RWPE1 (cell line): ENCODE measurements at regions not wholly inside any gene's neighbourhood (a gene's known extent, or its start where the extent isn't known, plus 50 kb on each side); places are given as distances from the start of the nearest gene placed in this dataset.

Experiments
- CTCF ChIA-PET: fragments of 350-600 bp; sonication (Branson Sonifier 250); formaldehyde crosslinking; extraction: SDS; loops from one replicate; lab custom pipeline; 2021; lab: Yijun Ruan, JAX
- POLR2A ChIA-PET: fragments of 400-600 bp; formaldehyde crosslinking; extraction: SDS; loops from one replicate; lab custom pipeline; 2020; ENCODE audit warnings: antibody characterized with exemption; ENCODE audit not compliant: low non-redundant PET; lab: Yijun Ruan, JAX
- DNase-seq: peaks from one replicate; pipeline ENCODE4 v3.0.0; 2012; ENCODE audit warnings: low spot score
- H3K27ac ChIP-seq: fragments of 450-650 bp; 2 replicates; pipeline ENCODE4 v1.5.1; 2017
- CTCF ChIP-seq: fragments of 450-650 bp; conservative IDR thresholded peaks from 2 replicates; pipeline ENCODE4 v1.5.1; 2017; ENCODE audit warnings: low read depth, mild to moderate bottlenecking

DNA sequence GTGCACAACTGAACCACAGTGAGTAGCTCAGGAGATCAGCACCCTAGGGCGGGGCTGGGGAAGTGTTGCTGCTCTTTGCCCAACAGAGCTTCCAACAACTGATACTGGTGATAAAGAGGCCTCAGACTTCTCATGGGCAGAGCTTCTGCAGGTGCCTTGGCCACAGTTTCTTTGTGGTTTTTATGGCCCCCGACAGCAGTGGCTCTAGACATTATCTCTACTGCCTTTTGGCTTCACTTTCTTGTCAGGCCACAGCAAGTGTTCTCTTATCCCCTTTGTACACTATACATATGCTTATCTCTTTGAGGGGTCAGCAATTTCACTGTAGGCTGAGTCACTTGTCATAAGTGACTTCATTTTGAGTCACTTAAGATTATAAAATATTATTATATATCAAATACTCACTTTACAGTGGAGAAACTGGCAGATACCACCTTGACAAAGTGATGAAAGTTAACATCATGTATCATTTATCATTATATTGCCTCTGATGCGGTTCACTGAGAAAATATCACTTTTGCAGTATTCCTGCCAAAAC is 90.9 kb upstream of the COX7C start:
- ChIA-PET CTCF (no interaction called here), POLR2A (no interaction called here)
- DNase-seq: no peak
- H3K27ac ChIP-seq: no peak overlapping the region
- TF ChIP-seq CTCF: no peak

DNA sequence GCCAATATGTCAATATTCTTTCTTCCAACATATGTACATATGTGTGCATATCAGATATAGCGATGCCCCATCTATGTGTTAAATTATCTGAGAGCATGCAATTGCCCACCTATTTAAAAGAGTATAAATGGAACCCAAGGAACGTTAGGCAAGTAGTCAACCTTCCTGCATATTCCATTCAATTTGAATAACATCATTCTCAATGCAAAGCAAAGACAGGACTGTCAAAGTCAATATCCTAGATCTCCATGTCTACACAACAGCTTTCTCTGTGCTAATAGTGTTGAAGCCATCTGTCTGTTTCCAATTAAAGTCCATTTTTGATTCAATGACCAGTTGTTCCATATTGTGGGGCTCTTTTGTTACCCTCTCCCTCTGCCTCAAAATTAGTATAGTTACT is 85.3 kb upstream of the COX7C start:
- DNase-seq: no peak
- CTCF ChIA-PET: interaction anchor here (0.6 to 1.2 kb wide), 3 partner anchors 14 to 319 kb away, joined by 3 to 5 read pairs (median 3); no protein-coding TSS in a partner anchor
- no peak for TF ChIP-seq CTCF

GRCh38 chr5:86536396-86536795 is 81.3 kb upstream of the COX7C start:
- no peak overlapping the region for H3K27ac ChIP-seq
- ChIA-PET POLR2A (no interaction called here), CTCF (interaction anchor here (0.6 kb wide), 2 partner anchors 441 to 1309 kb away, joined by 4 to 6 read pairs; no protein-coding TSS in a partner anchor)
- DNase-seq: no peak
- no peak for TF ChIP-seq CTCF

More for the DNA sequence above, 85.3 kb upstream of the COX7C start:
- POLR2A ChIA-PET: no interaction called here
- H3K27ac ChIP-seq: no peak overlapping the region

DNA sequence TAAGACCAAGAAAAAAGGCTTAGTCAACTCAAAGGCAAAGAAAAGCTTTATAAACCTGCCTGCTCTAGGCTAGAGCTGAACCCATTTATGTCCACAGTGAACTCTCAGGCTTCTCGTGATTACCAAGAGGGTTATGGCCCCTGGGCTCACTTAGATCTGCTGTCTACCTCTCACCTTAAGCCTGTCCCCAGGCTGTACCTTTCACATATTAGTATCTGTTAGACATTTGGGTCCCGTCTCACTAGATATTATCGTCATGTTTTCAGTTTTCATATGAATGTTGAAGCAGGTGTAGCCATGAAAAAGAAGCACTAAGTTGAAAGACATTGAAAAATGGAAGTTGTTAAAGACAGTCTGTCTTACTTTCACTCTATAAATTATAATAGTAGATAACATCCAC is 75.2 kb upstream of the COX7C start:
- H3K27ac ChIP-seq: no peak overlapping the region
- ChIA-PET CTCF (no interaction called here), POLR2A (no interaction called here)
- no peak for TF ChIP-seq CTCF
- no peak for DNase-seq

- ChIA-PET CTCF (interaction anchor here (0.7 to 1.1 kb wide), 2 partner anchors 14 to 1643 kb away, joined by 3 read pairs; no protein-coding TSS in a partner anchor), POLR2A (no interaction called here)
- no peak for TF ChIP-seq CTCF
- DNase-seq: no peak
- no peak overlapping the region for H3K27ac ChIP-seq
Observed at GRCh38 chr5:86546044-86546443, 71.7 kb upstream of the COX7C start.

DNA sequence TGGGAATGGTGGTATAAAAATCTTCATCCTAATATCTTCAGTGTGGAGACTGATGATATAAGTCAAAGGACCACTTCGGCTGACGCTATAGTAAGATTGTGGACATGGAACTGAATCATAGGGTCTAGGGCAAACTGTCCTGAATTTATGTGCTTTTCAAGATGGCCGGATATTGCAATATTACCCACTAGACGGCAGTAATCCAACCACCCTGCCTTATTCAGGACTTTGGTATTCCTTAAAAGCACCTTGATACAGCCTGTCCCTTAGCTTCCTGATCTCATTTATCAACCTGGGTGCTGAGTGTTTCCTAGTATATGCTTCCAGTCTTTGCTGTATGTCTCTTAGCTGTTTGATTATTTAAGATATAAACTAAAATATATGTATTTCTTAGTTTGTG is 71.2 kb upstream of the COX7C start:
- TF ChIP-seq CTCF: no peak
- no peak for DNase-seq
- ChIA-PET CTCF (interaction anchor here (0.7 to 1.1 kb wide), 2 partner anchors 15 to 1643 kb away, joined by 3 read pairs; no protein-coding TSS in a partner anchor), POLR2A (no interaction called here)
- H3K27ac ChIP-seq: no peak overlapping the region
